Stimulated activated naive CD4-positive, alpha-beta T cell treated with Interleukin-2 at 50 U/mL for 16 hours (primary cell): ENCODE measurements at regions not wholly inside any gene's neighbourhood (a gene's known extent, or its start where the extent isn't known, plus 50 kb on each side); places are given as distances from the start of the nearest gene placed in this dataset.

Experiments
- DNase-seq: peaks from one replicate; lab custom pipeline; 2025; lab: John Stamatoyannopoulos, UW

DNA sequence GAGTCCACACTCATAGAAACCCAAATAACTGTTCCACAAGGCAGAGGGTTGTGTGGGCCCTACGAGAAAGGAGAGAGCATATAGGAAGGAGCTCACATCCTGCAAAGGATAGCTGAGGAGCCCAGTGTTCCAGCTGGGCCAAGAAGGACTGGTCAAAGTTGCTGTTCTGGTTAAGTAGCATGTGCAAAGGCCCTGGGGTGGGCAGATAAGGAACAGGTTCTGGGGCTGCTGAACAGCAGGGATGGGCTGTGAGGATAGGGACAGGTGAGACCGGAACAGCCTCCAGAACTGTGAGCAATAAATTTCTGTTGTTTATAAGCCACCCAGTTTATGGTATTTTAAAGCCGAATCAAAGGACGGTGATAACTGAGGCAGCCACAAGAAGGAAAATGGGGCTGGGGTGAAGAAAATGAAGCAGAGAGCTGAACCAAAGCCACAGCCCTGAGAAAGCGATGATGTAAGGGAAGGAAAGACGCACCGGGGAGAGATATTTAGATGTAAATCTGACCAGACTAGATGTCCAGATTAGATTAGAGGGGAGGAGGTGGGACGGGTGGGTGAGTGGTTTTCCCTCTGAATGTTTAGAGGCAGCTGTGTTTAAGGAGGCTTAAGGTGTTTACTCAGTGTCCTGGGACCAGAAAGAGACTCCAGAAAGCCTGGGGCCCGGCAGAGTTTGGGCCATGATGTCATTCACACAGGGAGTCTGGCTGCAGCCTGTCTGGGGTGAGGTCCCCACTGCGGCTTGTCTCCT lies 180.8 kb upstream of the BCOR start:
- DNase-seq = peak; percentile 51

DNA sequence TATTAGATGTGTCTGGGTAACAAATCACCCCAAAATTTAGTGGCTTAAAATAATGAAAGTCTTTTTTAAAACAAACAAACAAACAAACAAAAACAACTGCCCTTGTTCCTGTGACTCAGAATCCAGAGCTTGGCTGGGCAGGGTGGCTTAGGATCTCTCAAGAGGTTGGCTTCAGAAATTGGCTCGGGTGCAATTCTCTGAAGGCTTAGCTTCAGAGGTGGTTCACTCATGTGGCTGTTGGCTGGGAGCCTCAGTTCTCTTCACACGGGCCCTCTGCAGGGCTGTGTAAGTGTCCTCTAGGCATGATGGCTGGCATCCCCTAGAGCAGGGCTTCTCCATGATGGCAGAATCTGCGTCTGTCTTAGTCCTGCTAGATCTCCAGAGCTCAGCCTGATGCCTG lies 179.9 kb upstream of the BCOR start:
- DNase-seq = no peak

- DNase-seq = no peak
Measured at GRCh38 chrX:40273356-40274050, 175.7 kb upstream of the BCOR start.

DNA sequence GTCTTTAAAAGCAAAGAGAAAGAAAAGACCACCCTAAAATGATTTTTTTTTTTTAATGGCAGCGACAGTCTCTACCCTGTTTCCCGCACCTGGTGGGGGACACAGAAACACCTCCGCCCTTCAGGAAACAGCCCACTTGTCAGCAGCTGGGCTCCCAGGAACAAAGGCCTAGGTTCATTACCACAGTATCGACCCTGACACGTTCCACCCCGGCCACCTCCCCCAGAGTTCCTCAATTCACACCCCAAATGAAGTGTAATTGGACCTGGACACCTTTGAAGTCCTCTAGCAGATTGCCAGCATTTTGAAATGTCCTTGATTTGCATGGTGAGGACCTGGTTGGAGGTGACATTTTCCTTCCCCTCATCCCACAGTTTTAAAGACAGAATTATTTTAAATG lies 175.0 kb upstream of the BCOR start:
- no peak for DNase-seq

DNA sequence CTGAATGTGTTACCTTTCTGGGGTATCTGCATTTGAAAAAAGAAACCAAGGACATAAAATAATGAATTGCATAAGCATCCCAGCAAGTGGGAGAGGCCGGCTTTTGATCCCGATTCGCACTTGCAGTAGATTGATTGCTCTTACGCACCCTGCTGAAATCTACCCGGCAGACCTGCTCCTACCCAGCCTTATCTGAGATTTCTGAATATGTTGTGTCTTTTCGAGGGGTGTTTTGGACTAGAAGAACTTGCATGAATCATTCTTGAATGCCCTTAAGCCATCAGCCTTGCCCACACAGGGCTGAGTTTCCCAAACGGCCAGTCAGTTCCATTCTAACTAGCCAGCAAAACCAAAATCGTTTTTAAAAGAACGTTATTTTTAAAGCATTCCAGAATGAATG lies 174.4 kb upstream of the BCOR start:
- DNase-seq = no peak

DNA sequence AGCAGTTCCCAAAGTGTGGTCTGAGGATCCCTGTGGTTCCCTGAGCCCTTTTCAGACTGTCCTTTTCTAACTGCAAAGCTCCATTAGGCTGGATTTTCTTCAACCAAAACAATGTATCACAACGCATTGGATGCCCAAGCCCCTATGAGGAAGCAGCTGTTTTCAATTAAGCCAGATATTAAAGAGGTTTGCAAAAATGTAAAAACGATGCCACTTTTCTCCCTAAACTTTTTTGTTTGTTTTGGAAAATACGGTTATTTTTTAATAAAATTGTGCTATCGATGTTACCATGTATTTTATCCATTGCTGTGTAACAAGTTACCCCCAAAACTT lies 170.4 kb upstream of the BCOR start:
- DNase-seq = no peak

GRCh38 chrX:40267334-40268187 lies 169.8 kb upstream of the BCOR start:
- DNase-seq = no peak

- DNase-seq = peak; percentile 19
Measured at GRCh38 chrX:40266490-40267333, 169.0 kb upstream of the BCOR start.

GRCh38 chrX:40265936-40266335 lies 168.2 kb upstream of the BCOR start:
- DNase-seq = no peak

DNA sequence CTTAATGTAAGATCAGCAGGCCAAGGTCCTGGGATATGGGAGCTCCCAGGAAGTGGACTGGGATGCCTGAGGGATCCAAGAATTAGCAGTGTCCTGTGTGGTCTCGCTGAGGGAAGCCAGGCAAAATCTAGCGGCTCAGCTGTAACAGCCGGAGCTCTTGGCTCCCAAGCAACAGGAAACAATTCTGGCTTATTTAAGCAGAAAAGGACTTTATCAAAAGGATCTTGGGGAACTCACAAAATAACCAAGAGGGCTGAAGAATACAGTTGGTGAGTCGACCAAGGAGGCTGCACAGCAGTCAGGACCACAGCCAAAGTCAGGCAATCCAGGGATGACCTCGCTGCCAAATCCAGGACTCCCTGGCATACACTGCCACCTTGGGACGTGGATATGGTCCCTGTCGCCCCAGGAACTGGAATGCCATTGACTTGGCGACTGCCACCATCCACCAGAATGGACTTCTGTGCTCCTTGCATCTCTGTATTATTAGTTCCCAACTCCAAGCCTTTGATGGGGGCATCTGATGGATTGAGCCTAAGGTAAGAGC lies 165.3 kb upstream of the BCOR start:
- no peak for DNase-seq

DNA sequence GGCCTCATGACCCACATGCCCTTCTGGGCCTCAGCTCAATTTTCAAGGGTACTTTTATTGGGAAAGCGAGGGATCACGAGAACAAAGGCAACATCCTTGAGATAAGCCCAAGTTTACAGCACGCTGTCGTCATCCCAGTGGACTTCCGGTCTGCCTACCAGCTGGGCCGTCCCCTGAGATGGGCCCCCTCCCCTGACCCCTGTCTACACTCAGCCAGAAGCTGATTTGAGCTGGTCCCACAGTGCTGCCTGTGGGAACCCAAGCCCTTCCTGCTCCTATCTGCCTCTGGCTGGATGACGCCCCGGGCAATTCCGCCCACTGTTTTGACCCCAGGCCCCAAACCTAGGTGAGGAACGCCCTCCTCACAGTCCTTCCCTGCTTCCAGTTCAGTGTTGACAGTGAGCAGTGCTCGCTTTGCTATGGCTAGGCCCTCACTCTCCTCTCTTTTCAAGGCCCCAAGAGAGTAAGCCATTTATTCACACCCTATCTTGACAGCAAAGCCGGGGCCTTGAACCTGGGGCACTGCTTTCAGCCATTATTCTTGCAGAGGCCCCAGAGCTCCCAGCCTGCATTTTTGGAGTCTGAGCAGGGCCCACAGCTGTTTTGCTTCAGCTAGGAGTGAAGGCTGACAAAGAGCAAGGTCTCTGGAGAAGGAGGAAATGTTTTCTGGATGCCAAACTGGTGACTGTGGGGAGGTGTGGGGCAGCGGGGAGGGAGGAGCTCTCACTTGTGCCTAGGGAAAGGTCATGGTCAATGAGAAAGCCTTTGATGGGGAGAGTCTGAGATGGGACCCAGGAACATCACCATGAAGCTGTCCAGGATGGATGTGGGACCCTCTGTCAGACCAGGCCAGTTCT lies 164.6 kb upstream of the BCOR start:
- no peak for DNase-seq

GRCh38 chrX:40261833-40262156 lies 164.0 kb upstream of the BCOR start:
- no peak for DNase-seq

GRCh38 chrX:40260146-40260747 lies 162.5 kb upstream of the BCOR start:
- no peak for DNase-seq

- DNase-seq = no peak
Measured at GRCh38 chrX:40258909-40259308, 161.2 kb upstream of the BCOR start.

DNA sequence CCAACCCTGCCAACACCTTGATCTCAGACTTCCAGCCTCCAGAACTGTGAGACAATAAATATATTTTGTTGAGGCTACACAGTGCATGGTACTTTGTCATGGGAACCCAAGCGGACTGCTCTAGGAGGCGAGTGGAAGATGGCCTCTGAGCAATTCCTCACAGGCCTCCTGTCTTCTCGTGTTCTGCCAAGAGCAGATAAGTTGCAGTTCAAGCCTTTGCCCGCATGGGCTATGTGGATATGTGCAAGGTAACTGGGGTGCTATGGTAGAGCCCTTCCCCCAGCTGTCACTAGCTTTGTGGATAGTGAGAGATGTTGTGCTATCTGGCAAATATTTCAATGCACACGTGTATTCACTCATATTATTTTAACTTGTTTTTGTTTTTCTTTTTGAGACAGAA lies 156.0 kb upstream of the BCOR start:
- DNase-seq = no peak

DNA sequence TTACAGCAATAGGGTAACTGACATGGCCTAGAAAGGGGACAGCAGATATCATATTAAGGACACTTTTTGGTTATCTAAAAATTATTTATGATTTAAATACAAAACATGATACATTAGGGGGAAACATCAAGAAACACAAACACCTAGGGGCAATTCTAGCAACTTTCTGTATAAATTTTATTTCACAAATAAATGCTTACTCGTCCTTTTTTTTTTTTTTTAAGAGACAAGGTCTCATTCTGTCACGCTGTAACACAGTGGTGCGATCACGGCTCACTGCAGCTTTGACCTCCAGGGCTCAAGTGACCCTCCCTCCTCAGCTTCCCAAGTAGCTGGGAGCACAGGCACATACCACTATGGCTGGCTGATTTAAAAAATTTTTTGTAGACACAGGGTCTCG lies 151.8 kb upstream of the BCOR start:
- DNase-seq = no peak

GRCh38 chrX:40248822-40249221 lies 151.1 kb upstream of the BCOR start:
- DNase-seq = no peak

- no peak for DNase-seq
Measured at GRCh38 chrX:40247848-40248622, 150.3 kb upstream of the BCOR start.

DNA sequence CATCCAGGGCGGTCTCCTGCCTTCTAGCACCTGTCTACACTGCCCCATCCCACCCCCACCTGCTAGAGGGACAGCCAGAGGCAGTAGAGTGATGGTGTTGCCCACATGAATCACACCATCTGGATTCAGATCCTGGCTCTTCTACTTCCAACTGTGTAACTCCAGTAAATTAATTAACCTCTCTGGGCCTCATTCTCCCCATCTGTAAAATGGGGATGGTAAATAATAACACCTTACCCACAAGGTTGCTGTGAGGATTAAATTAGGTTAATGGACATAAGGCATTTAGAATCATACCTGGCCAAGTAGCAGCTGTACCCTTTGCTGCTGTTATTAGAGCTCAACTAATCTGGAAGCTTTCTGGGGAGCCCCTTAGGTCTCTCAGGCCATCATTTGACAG lies 149.6 kb upstream of the BCOR start:
- no peak for DNase-seq
